ENCODE measurements at regions not wholly inside any gene's neighbourhood (a gene's known extent, or its start where the extent isn't known, plus 50 kb on each side); places are given as distances from the start of the nearest gene placed in this dataset.

DNA sequence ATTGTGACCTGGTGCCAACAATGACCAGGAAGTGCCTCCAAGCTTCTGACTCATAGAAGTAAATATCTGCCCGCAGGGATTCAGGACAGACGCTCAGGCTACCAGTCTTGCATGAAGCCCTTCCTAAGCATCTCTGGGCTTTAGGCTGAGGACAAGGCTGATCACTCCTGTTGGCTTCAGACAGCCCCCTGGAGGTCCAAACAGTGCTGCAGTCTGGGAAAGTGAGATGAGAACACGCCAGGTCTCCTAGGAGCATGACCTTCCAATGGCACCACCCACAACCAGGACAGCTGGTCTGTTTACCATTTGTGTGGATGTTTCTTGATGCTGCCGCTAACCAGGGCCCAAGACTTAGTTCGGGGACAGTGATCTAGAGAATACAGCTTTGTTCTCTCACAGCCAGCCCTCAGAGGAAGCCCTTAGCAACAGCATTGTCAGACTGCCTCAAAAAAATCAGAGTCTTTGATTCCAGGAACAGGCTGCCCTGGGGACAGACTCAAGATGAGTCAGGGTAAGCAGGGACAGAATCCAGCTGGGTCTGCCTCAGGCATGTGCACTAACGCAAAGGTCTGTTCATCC is 111.2 kb downstream of the ZNF280B start:
- FAIRE-seq: no peak
- Histone ChIP-seq H2BK5ac (ENCODE audit: low read depth, low read length) (no peak overlapping the region), H4K5ac (ENCODE audit: insufficient read length, low read depth, low read length) (no peak overlapping the region), H3K27me3 (replicated peaks in 1 of 4; ENCODE audit: control insufficient read depth in 3 of 4, extremely low read depth in 1 of 4, insufficient read depth in 3 of 4, low read length in 3 of 4) (peaks cover 73 to 100% (median 94%) of the 10 kb centered on the region in 4 experiments), H3K4me3 (ENCODE audit: extremely low read depth in 1 of 4, insufficient read depth in 2 of 4, low read depth in 3 of 4, low read length in 4 of 4) (no peak overlapping the region), H3K9ac (replicated peaks in 1 of 4; ENCODE audit: extremely low read depth in 1 of 4, low read depth in 3 of 4, low read length in 3 of 4) (no peak overlapping the region), H4K20me1 (replicated peaks in 1 of 2; ENCODE audit: control insufficient read depth in 1 of 2, insufficient read depth in 2 of 2, low read length in 2 of 2) (peaks cover 0 to 15% of the 10 kb centered on the region in 2 experiments), H3K4me2 (ENCODE audit: insufficient read depth in 1 of 2, low read depth in 2 of 2, low read length in 2 of 2) (no peak overlapping the region), H3K4me1 (replicated peaks in 1 of 4; ENCODE audit: control insufficient read depth in 3 of 4, insufficient read depth in 4 of 4, low read length in 3 of 4) (no peaks in the 10 kb centered on the region), H3K56ac (replicated peaks; ENCODE audit: insufficient read length, low read depth, low read length) (no peak overlapping the region), H3K18ac (ENCODE audit: extremely low read depth, low read length) (no peak overlapping the region), H3K4ac (replicated peaks; ENCODE audit: insufficient read length, low read depth, low read length) (no peak overlapping the region), H3K9me3 (ENCODE audit: insufficient read depth in 2 of 2, low read depth in 1 of 2, low read length in 1 of 2) (peaks cover 0 to under 1% of the 10 kb centered on the region in 2 experiments; a peak in 1 of 4 replicates), H3K23ac (ENCODE audit: insufficient read length) (no peak overlapping the region), H2BK12ac (ENCODE audit: low read depth, low read length) (no peak overlapping the region), H3K36me3 (ENCODE audit: control insufficient read depth in 2 of 4, insufficient read depth in 4 of 4, low read length in 3 of 4) (no peaks in the 10 kb centered on the region), H4K91ac (replicated peaks; ENCODE audit: insufficient read length, low read length) (no peak overlapping the region), H2BK20ac (ENCODE audit: low read length) (no peak overlapping the region), H3K27ac (ENCODE audit: low read depth, low read length) (no peak overlapping the region), H2AFZ (ENCODE audit: low read length) (no peak overlapping the region), H3K14ac (ENCODE audit: insufficient read length) (no peak overlapping the region), H2BK15ac (ENCODE audit: low read length) (no peak overlapping the region), H3K79me2 (ENCODE audit: control insufficient read depth in 1 of 2, insufficient read depth in 2 of 2, low read length in 2 of 2) (no peaks in the 10 kb centered on the region), H3K23me2 (ENCODE audit: low read depth, low read length) (no peaks in the 10 kb centered on the region), H2BK120ac (replicated peaks; ENCODE audit: low read depth, low read length) (no peak overlapping the region), H3K79me1 (ENCODE audit: low read depth, low read length) (no peaks in the 10 kb centered on the region), H4K8ac (ENCODE audit: extremely low read depth, insufficient read depth, low read length) (no peak overlapping the region), H2AK5ac (ENCODE audit: low read depth, low read length) (no peak overlapping the region)
- ChIA-PET POLR2A (ENCODE audit: partially characterized antibody) (no interaction called here), CTCF (ENCODE audit: partially characterized antibody) (interaction anchor here (0.7 to 4.4 kb wide), 11 partner anchors 11 to 560 kb away, joined by 3 to 31 read pairs (median 3); no protein-coding TSS in a partner anchor)
- no peak for TF ChIP-seq NRF1 (IDR thresholded peaks at IDR 0.05; ENCODE audit: low read depth, low read length)
- TF ChIP-seq, protein P1, sequence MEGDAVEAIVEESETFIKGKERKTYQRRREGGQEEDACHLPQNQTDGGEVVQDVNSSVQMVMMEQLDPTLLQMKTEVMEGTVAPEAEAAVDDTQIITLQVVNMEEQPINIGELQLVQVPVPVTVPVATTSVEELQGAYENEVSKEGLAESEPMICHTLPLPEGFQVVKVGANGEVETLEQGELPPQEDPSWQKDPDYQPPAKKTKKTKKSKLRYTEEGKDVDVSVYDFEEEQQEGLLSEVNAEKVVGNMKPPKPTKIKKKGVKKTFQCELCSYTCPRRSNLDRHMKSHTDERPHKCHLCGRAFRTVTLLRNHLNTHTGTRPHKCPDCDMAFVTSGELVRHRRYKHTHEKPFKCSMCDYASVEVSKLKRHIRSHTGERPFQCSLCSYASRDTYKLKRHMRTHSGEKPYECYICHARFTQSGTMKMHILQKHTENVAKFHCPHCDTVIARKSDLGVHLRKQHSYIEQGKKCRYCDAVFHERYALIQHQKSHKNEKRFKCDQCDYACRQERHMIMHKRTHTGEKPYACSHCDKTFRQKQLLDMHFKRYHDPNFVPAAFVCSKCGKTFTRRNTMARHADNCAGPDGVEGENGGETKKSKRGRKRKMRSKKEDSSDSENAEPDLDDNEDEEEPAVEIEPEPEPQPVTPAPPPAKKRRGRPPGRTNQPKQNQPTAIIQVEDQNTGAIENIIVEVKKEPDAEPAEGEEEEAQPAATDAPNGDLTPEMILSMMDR (IDR thresholded peaks at IDR 0.05; ENCODE audit: control extremely low read depth in 1 of 3, insufficient read depth in 1 of 3, low read depth in 1 of 3, low read length in 3 of 3): peak in 1 of 3 experiments; percentile 17; a peak in 1 of 4 replicates
- WGBS, 2 experiments (ENCODE audit: extremely low coverage in 1 of 2, insufficient coverage in 1 of 2, insufficient read length in 1 of 2, insufficient replicate concordance in 2 of 2, low coverage in 1 of 2, low lambda C conversion rate in 2 of 2, missing lambda C conversion rate in 1 of 2): 68% methylated on average over 6 of the region's 6 CpGs; no CpG with 5 or more reads in 1 of the 2 experiments
- DNase-seq (ENCODE audit: low read depth in 1 of 2, low spot score in 2 of 2): no peak

Data from H1 (cell line).